H1 (cell line): ENCODE measurements at regions not wholly inside any gene's neighbourhood (a gene's known extent, or its start where the extent isn't known, plus 50 kb on each side); places are given as distances from the start of the nearest gene placed in this dataset.
"Not testable (repeated sequence)": the region's sequence is repeated elsewhere in the genome, so short reads cannot be mapped to it uniquely, and the experiment has no call there.

ENCODE experiments used
- CTCF ChIA-PET: fragments of 300-600 bp; sonication (Branson Sonifier 250); formaldehyde crosslinking; loops from one replicate; lab custom pipeline; 2021; ENCODE audit not compliant: partially characterized antibody; lab: Charles Lee
- POLR2A ChIA-PET: fragments of 300-600 bp; sonication (Branson Sonifier 250); formaldehyde crosslinking; loops from one replicate; lab custom pipeline; 2021; ENCODE audit warnings: inconsistent platforms; ENCODE audit not compliant: partially characterized antibody; lab: Charles Lee
- DNase-seq, 2 experiments: peaks; one replicate each; pipeline versions ENCODE4 v3.0.0 to v3.0.0-alpha.2; 2010 to 2022; ENCODE audit warnings: low spot score in 2 of 2, low read depth in 1 of 2, mixed read lengths in 1 of 2
- FAIRE-seq: peaks from 2 replicates; lab custom pipeline; 2011; peaks lifted over from hg19 to GRCh38; lab: Jason Lieb, UNC
- H2AFZ ChIP-seq: 2 replicates; pipeline ENCODE4 v1.8.1; 2012; ENCODE audit warnings: low read length, inconsistent platforms
- H2AK5ac ChIP-seq: 2 replicates; pipeline ENCODE4 v1.6.1; 2013; ENCODE audit warnings: low read depth, low read length
- H2BK120ac ChIP-seq: replicated peaks from 2 replicates; pipeline ENCODE3; 2013; ENCODE audit warnings: low read depth, low read length, inconsistent platforms
- H2BK12ac ChIP-seq: 2 replicates; pipeline ENCODE4 v1.6.1; 2013; ENCODE audit warnings: low read depth, low read length
- H2BK15ac ChIP-seq: 2 replicates; pipeline ENCODE4 v1.6.1; 2013; ENCODE audit warnings: low read length
- H2BK20ac ChIP-seq: 2 replicates; pipeline ENCODE4 v1.6.1; 2013; ENCODE audit warnings: low read length
- H2BK5ac ChIP-seq: 2 replicates; pipeline ENCODE4 v1.6.1; 2013; ENCODE audit warnings: low read depth, low read length
- H3K14ac ChIP-seq: 2 replicates; pipeline ENCODE4 v1.6.1; 2013; ENCODE audit warnings: inconsistent platforms; ENCODE audit not compliant: insufficient read length
- H3K18ac ChIP-seq: 2 replicates; pipeline ENCODE4 v1.6.1; 2013; ENCODE audit warnings: low read length; ENCODE audit errors: extremely low read depth
- H3K23ac ChIP-seq: 2 replicates; pipeline ENCODE4 v1.6.1; 2013; ENCODE audit warnings: inconsistent platforms; ENCODE audit not compliant: insufficient read length
- H3K23me2 ChIP-seq: 2 replicates; pipeline ENCODE4 v1.6.1; 2013; ENCODE audit warnings: low read depth, low read length
- H3K27ac ChIP-seq: 2 replicates; pipeline ENCODE4 v1.6.1; 2011; ENCODE audit warnings: low read depth, low read length, inconsistent platforms
- H3K27me3 ChIP-seq, 4 experiments: replicated peaks in 1 of 4; 1 replicate in 1 of 4; 2 replicates in 3 of 4; pipeline versions ENCODE4 v1.6.1 to v1.8.1; 2011 to 2013; ENCODE audit warnings: low read length in 3 of 4, mild to moderate bottlenecking in 3 of 4, inconsistent platforms in 2 of 4, mixed read lengths in 2 of 4, moderate library complexity in 1 of 4; ENCODE audit not compliant: control insufficient read depth in 3 of 4, insufficient read depth in 3 of 4; ENCODE audit errors: extremely low read depth in 1 of 4
- H3K36me3 ChIP-seq, 4 experiments: 2 replicates each; pipeline versions ENCODE4 v1.6.1 to v1.8.1; 2011 to 2013; ENCODE audit warnings: mild to moderate bottlenecking in 4 of 4, low read length in 3 of 4, moderate library complexity in 2 of 4, control low read depth in 1 of 4, inconsistent platforms in 1 of 4; ENCODE audit not compliant: insufficient read depth in 4 of 4, control insufficient read depth in 2 of 4
- H3K4ac ChIP-seq: replicated peaks from 2 replicates; pipeline ENCODE3; 2013; ENCODE audit warnings: low read length, low read depth, mixed read lengths, inconsistent platforms; ENCODE audit not compliant: insufficient read length
- H3K4me1 ChIP-seq, 4 experiments: replicated peaks in 1 of 4; 1 replicate in 1 of 4; 2 replicates in 3 of 4; pipeline versions ENCODE4 v1.6.1 to v1.8.1; 2011 to 2013; ENCODE audit warnings: low read length in 3 of 4, inconsistent platforms in 2 of 4, mixed read lengths in 1 of 4; ENCODE audit not compliant: insufficient read depth in 4 of 4, control insufficient read depth in 3 of 4
- H3K4me2 ChIP-seq, 2 experiments: 2 replicates each; pipeline versions ENCODE4 v1.6.1 to v1.8.1; 2011 to 2013; ENCODE audit warnings: low read depth in 2 of 2, low read length in 2 of 2, control low read depth in 1 of 2, inconsistent platforms in 1 of 2, mild to moderate bottlenecking in 1 of 2; ENCODE audit not compliant: insufficient read depth in 1 of 2
- H3K4me3 ChIP-seq, 4 experiments: fragments of 200-600, 300-600 bp in 1 of 4; sonication (generic), shearing (Covaris generic), sonication (Bioruptor Twin) in 1 of 4; 2 replicates each; pipeline versions ENCODE4 v1.5.1 to v1.8.1; 2011 to 2016; ENCODE audit warnings: low read length in 4 of 4, low read depth in 3 of 4, control low read depth in 2 of 4, inconsistent platforms in 2 of 4, mild to moderate bottlenecking in 2 of 4, mixed read lengths in 1 of 4, moderate library complexity in 1 of 4; ENCODE audit not compliant: insufficient read depth in 2 of 4; ENCODE audit errors: extremely low read depth in 1 of 4
- H3K56ac ChIP-seq: replicated peaks from 2 replicates; pipeline ENCODE3; 2013; ENCODE audit warnings: low read depth, mild to moderate bottlenecking, mixed read lengths, low read length, inconsistent platforms; ENCODE audit not compliant: insufficient read length
- H3K79me1 ChIP-seq: 2 replicates; pipeline ENCODE4 v1.6.1; 2013; ENCODE audit warnings: low read depth, low read length, control low read depth
- H3K79me2 ChIP-seq, 2 experiments: 2 replicates each; pipeline versions ENCODE4 v1.6.1 to v1.8.1; 2012 to 2013; ENCODE audit warnings: low read length in 2 of 2, mild to moderate bottlenecking in 2 of 2, inconsistent platforms in 1 of 2; ENCODE audit not compliant: insufficient read depth in 2 of 2, control insufficient read depth in 1 of 2
- H3K9ac ChIP-seq, 4 experiments: replicated peaks in 1 of 4; 1 replicate in 1 of 4; 2 replicates in 3 of 4; pipeline versions ENCODE4 v1.6.1 to v1.8.1; 2011 to 2013; ENCODE audit warnings: low read depth in 3 of 4, low read length in 3 of 4, control low read depth in 2 of 4, mild to moderate bottlenecking in 2 of 4, moderate library complexity in 2 of 4, inconsistent platforms in 1 of 4; ENCODE audit errors: extremely low read depth in 1 of 4
- H3K9me3 ChIP-seq, 2 experiments: 2 replicates each; pipeline versions ENCODE4 v1.6.1 to v1.8.1; 2012 to 2013; ENCODE audit warnings: mild to moderate bottlenecking in 2 of 2, moderate library complexity in 2 of 2, control low read depth in 1 of 2, inconsistent platforms in 1 of 2, low read depth in 1 of 2, low read length in 1 of 2, mixed read lengths in 1 of 2; ENCODE audit not compliant: insufficient read depth in 2 of 2
- H4K20me1 ChIP-seq, 2 experiments: replicated peaks in 1 of 2; 2 replicates each; pipeline versions ENCODE3 to v1.8.1; 2011 to 2013; ENCODE audit warnings: inconsistent platforms in 2 of 2, low read length in 2 of 2, mild to moderate bottlenecking in 1 of 2; ENCODE audit not compliant: insufficient read depth in 2 of 2, control insufficient read depth in 1 of 2
- H4K5ac ChIP-seq: 2 replicates; pipeline ENCODE4 v1.6.1; 2013; ENCODE audit warnings: low read length, low read depth, mixed read lengths, inconsistent platforms; ENCODE audit not compliant: insufficient read length
- H4K8ac ChIP-seq: 2 replicates; pipeline ENCODE4 v1.8.0; 2013; ENCODE audit warnings: mild to moderate bottlenecking, moderate library complexity, low read length, inconsistent platforms; ENCODE audit not compliant: insufficient read depth; ENCODE audit errors: extremely low read depth
- H4K91ac ChIP-seq: replicated peaks from 2 replicates; pipeline ENCODE3; 2013; ENCODE audit warnings: low read length, mixed read lengths, inconsistent platforms; ENCODE audit not compliant: insufficient read length
- MAFK ChIP-seq: IDR thresholded peaks from 2 replicates; pipeline ENCODE4 v1.6.1; 2012; ENCODE audit warnings: low read depth, mild to moderate bottlenecking, improper control_type of control experiment, low read length
- WGBS, 2 experiments: shearing (Covaris generic) in 1 of 2; methylation state at CpG; one replicate each; pipeline versions ENCODE4 v1.1.6 to v1.1.7; 2013 to 2015; ENCODE audit warnings: low lambda C conversion rate in 2 of 2, mixed read lengths in 2 of 2, inconsistent platforms in 1 of 2, low coverage in 1 of 2, missing lambda C conversion rate in 1 of 2; ENCODE audit not compliant: insufficient replicate concordance in 2 of 2, insufficient coverage in 1 of 2, insufficient read length in 1 of 2; ENCODE audit errors: extremely low coverage in 1 of 2, missing lambda C conversion rate in 1 of 2; 5-methylcytosine and 5-hydroxymethylcytosine counted together

DNA sequence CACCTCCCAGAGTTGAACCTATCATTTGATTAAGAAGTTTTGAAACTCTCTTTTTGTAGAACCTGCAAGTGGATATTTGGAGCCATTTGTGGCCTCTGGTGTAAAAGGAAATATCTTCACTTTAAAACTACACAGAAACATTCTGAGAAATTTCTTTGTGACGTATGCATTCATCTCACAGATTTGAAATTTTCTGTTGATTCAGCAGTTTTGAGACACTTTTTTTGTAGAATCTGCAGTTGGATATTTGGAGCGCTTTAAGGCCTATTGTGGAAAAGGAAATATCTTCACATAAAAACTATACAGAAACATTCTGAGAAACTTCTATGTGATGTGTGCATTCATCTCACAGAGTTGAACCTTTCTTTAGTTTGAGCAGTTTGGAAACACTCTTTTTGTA is 3130.7 kb upstream of the OR11H1 start:
- H2BK15ac ChIP-seq, H4K8ac ChIP-seq, H4K20me1 ChIP-seq, H3K56ac ChIP-seq, H2BK120ac ChIP-seq, FAIRE-seq, H3K23me2 ChIP-seq, H4K91ac ChIP-seq, H3K36me3 ChIP-seq, CTCF ChIA-PET, H2BK5ac ChIP-seq, H3K4me3 ChIP-seq, H3K79me2 ChIP-seq, H3K4ac ChIP-seq, H3K4me1 ChIP-seq, H3K14ac ChIP-seq, H3K18ac ChIP-seq, H2BK20ac ChIP-seq, H2AK5ac ChIP-seq, H3K23ac ChIP-seq, H3K4me2 ChIP-seq, H3K27ac ChIP-seq, DNase-seq, H3K79me1 ChIP-seq, H2AFZ ChIP-seq, H4K5ac ChIP-seq, H3K27me3 ChIP-seq, H2BK12ac ChIP-seq: not testable (repeated sequence)
- TF ChIP-seq MAFK: peak; percentile 16; the same call in 1 of the 2 replicates
- TF ChIP-seq, all 59 proteins: peak for 1; not testable (repeated sequence) for 58
- POLR2A ChIA-PET, H3K9ac ChIP-seq: not testable (repeated sequence)
- peaks cover 9 to 11% of the 10 kb centered on the region in 2 experiments; a peak in 3 of 4 replicates for H3K9me3 ChIP-seq
- 83% methylated on average over 2 of the region's 2 CpGs; no CpG with 5 or more reads in 1 of the 2 experiments for WGBS, 2 experiments

DNA sequence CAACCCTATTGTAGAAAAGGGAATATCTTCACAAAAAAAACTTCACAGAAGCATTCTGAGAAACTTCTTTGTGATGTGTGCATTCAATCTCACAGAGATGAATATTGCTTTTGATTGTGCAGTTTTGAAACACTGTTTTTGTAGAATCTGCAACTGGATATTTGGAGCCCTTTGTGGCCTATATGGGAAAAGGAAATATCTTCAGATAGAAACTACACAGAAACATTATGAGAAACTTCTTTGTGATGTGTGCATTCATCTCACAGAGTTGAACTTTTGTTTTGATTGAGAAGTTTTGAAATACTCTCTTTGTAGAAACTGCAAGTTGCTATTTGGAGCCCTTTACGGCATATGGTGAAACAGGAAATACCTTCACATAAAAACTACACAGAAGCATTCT is 3126.1 kb upstream of the OR11H1 start:
- H2BK5ac ChIP-seq, FAIRE-seq, H3K23ac ChIP-seq, H3K79me1 ChIP-seq, POLR2A ChIA-PET, H3K9me3 ChIP-seq, H2AFZ ChIP-seq, H3K27ac ChIP-seq, H3K9ac ChIP-seq, H3K4me1 ChIP-seq, H3K36me3 ChIP-seq, H3K18ac ChIP-seq, H2BK12ac ChIP-seq, H3K4me3 ChIP-seq, H2BK120ac ChIP-seq, H2BK20ac ChIP-seq, H3K23me2 ChIP-seq, H4K5ac ChIP-seq, H3K56ac ChIP-seq, DNase-seq, H3K4ac ChIP-seq, H4K91ac ChIP-seq, CTCF ChIA-PET, H2AK5ac ChIP-seq, H4K8ac ChIP-seq, H3K79me2 ChIP-seq, H3K14ac ChIP-seq, H4K20me1 ChIP-seq, H3K4me2 ChIP-seq, H2BK15ac ChIP-seq, H3K27me3 ChIP-seq: not testable (repeated sequence)
- WGBS, 2 experiments: 95% methylated on average over 1 of the region's 1 CpG; no CpG with 5 or more reads in 1 of the 2 experiments
